OCI-LY7 (cell line): ENCODE measurements at regions not wholly inside any gene's neighbourhood (a gene's known extent, or its start where the extent isn't known, plus 50 kb on each side); places are given as distances from the start of the nearest gene placed in this dataset.

ENCODE experiments used
- BruUV-seq: library from RNA; stranded (reverse); fragments of 400-500 nt; replicated peaks from 2 replicates; lab custom pipeline; 2021; lab: Mats Ljungman, UMichigan
- CTCF ChIA-PET: fragments of 300-600 bp; sonication (Branson Sonifier 250); formaldehyde crosslinking; loops from one replicate; lab custom pipeline; 2022; ENCODE audit warnings: antibody characterized with exemption; ENCODE audit not compliant: unreplicated experiment; lab: Charles Lee
- POLR2A ChIA-PET: fragments of 300-600 bp; sonication (Branson Sonifier 250); formaldehyde crosslinking; loops from one replicate; lab custom pipeline; 2022; ENCODE audit warnings: antibody characterized with exemption; lab: Charles Lee
- DNase-seq: peaks from one replicate; pipeline ENCODE4 v3.0.0-alpha.2; 2015; ENCODE audit warnings: low spot score
- H2AFZ ChIP-seq: fragments of 200-600 bp; sonication (generic), shearing (Covaris generic); 2 replicates; pipeline ENCODE4 v1.6.1; 2014; ENCODE audit warnings: mild to moderate bottlenecking, antibody characterized with exemption, low read length, moderate library complexity
- H3K27ac ChIP-seq: fragments of 200-600 bp; sonication (generic); 2 replicates; pipeline ENCODE4 v1.5.1; 2014; ENCODE audit warnings: mixed run types, low read depth, mild to moderate bottlenecking, moderate library complexity, low read length, inconsistent platforms; ENCODE audit not compliant: poor library complexity, severe bottlenecking
- H3K36me3 ChIP-seq: fragments of 200-600 bp; sonication (generic); 2 replicates; pipeline ENCODE4 v1.6.1; 2014; ENCODE audit warnings: mild to moderate bottlenecking, antibody characterized with exemption, low read length, moderate library complexity, mixed read lengths; ENCODE audit not compliant: insufficient read depth
- H3K4me1 ChIP-seq: fragments of 200-600 bp; sonication (generic); 2 replicates; pipeline ENCODE4 v1.5.1; 2014; ENCODE audit warnings: mild to moderate bottlenecking, low read length; ENCODE audit not compliant: insufficient read depth, poor library complexity, severe bottlenecking
- H3K4me2 ChIP-seq: fragments of 200-600 bp; sonication (generic); 2 replicates; pipeline ENCODE4 v1.6.1; 2014; ENCODE audit warnings: mild to moderate bottlenecking, low read length
- H3K4me3 ChIP-seq: fragments of 200-600 bp; sonication (generic); 2 replicates; pipeline ENCODE4 v1.5.1; 2014; ENCODE audit warnings: mild to moderate bottlenecking, low read depth, low read length; ENCODE audit not compliant: poor library complexity, severe bottlenecking
- H3K79me2 ChIP-seq: fragments of 200-600 bp; sonication (generic); 2 replicates; pipeline ENCODE4 v1.6.1; 2016; ENCODE audit warnings: low read depth, mild to moderate bottlenecking, low read length, moderate library complexity, mixed read lengths; ENCODE audit not compliant: insufficient read depth
- H3K9me2 ChIP-seq: fragments of 200-600 bp; sonication (generic); 2 replicates; pipeline ENCODE4 v1.6.1; 2016; ENCODE audit warnings: mild to moderate bottlenecking, low read length, mixed read lengths; ENCODE audit not compliant: insufficient read depth
- H3K9me3 ChIP-seq: fragments of 200-600 bp; sonication (generic); 2 replicates; pipeline ENCODE4 v1.6.1; 2014; ENCODE audit warnings: mild to moderate bottlenecking, mixed run types, low read length, mixed read lengths
- H4K20me1 ChIP-seq: fragments of 200-600 bp; sonication (generic); 2 replicates; pipeline ENCODE4 v1.6.1; 2014; ENCODE audit warnings: mild to moderate bottlenecking, antibody characterized with exemption, low read length, moderate library complexity, mixed read lengths; ENCODE audit not compliant: insufficient read depth
- EZH2phosphoT487 ChIP-seq: fragments of 200-600 bp; sonication (generic); IDR thresholded peaks from 2 replicates; pipeline ENCODE4 v1.6.1; 2018; ENCODE audit warnings: low read depth, borderline replicate concordance, mild to moderate bottlenecking, mixed run types, antibody characterized with exemption, low read length, moderate library complexity, mixed read lengths
- intact Hi-C: fragments of 100-400 bp; cut with micrococcal nuclease; formaldehyde crosslinking; loops from one replicate; pipeline ENCODE4 v1.10.0; 2022; ENCODE audit not compliant: unreplicated experiment
- TF ChIP-seq, protein P1 (sequence below): fragments of 200-600 bp; sonication (generic); conservative IDR thresholded peaks from 2 replicates; pipeline ENCODE4 v1.5.1; 2014; ENCODE audit warnings: mild to moderate bottlenecking, antibody characterized with exemption, low read length, moderate library complexity, mixed read lengths

DNA sequence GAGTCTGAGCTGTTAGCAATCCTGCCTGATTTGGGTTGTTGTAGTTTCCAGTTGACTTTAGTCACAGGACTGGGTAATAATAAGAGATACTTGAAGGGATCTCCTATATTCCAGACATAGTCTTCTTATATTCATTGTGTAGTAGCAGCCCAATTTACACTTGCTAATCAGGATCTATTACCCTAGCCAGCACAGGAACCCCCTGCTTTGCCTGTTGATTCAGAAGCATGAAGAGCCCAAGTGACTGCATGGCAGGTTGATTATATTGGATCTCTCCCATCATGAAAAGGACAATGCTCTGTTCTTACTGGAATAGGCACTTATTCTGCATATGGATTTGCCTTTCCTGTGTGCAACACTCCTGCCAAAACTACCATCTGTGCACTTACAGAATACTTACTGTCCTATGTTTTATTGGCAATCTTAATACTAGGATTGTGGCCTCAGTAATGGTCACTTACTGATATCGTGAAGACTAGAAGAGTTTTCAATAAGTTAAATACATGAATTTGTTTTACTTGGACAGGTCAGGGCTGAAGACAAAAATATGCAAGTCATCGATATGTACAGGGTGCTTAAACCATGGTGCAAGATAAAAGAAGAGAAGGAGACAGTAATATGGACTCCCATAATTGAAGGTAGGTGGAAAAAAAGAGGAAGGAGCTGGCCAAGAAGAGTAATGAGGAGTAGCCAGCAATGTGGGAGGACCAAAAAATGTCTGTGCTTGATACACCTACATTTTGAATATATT lies 304.1 kb downstream of the MCTP2 start:
- ChIA-PET POLR2A (no interaction called here), CTCF (no interaction called here)
- DNase-seq: no peak
- Histone ChIP-seq H3K79me2 (no peaks in the 10 kb centered on the region), H3K9me2 (no peaks in the 10 kb centered on the region), H3K4me2 (no peak overlapping the region), H3K9me3 (no peaks in the 10 kb centered on the region), H3K36me3 (no peaks in the 10 kb centered on the region), H4K20me1 (no peaks in the 10 kb centered on the region), H3K4me3 (no peak overlapping the region), H2AFZ (no peak overlapping the region), H3K27ac (no peak overlapping the region), H3K4me1 (no peaks in the 10 kb centered on the region)
- no TSS peak for BruUV-seq
- TF ChIP-seq, protein P1, sequence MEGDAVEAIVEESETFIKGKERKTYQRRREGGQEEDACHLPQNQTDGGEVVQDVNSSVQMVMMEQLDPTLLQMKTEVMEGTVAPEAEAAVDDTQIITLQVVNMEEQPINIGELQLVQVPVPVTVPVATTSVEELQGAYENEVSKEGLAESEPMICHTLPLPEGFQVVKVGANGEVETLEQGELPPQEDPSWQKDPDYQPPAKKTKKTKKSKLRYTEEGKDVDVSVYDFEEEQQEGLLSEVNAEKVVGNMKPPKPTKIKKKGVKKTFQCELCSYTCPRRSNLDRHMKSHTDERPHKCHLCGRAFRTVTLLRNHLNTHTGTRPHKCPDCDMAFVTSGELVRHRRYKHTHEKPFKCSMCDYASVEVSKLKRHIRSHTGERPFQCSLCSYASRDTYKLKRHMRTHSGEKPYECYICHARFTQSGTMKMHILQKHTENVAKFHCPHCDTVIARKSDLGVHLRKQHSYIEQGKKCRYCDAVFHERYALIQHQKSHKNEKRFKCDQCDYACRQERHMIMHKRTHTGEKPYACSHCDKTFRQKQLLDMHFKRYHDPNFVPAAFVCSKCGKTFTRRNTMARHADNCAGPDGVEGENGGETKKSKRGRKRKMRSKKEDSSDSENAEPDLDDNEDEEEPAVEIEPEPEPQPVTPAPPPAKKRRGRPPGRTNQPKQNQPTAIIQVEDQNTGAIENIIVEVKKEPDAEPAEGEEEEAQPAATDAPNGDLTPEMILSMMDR: no peak
- TF ChIP-seq EZH2phosphoT487: no peak
- intact Hi-C loops: no loop called here

GRCh38 chr15:94536549-94536948 lies 305.2 kb downstream of the MCTP2 start:
- Histone ChIP-seq H3K79me2 (no peaks in the 10 kb centered on the region), H2AFZ (no peak overlapping the region), H3K4me3 (no peak overlapping the region), H3K4me2 (no peak overlapping the region), H3K27ac (no peak overlapping the region), H3K4me1 (no peaks in the 10 kb centered on the region), H3K9me3 (no peaks in the 10 kb centered on the region), H4K20me1 (no peaks in the 10 kb centered on the region), H3K9me2 (no peaks in the 10 kb centered on the region), H3K36me3 (no peaks in the 10 kb centered on the region)
- TF ChIP-seq, protein P1: no peak
- TF ChIP-seq EZH2phosphoT487: no peak
- ChIA-PET CTCF (no interaction called here), POLR2A (interaction anchor here (1.4 kb wide), 1 partner anchor 11 kb away, joined by 4 read pairs; no protein-coding TSS in a partner anchor)
- intact Hi-C loops: no loop called here
- BruUV-seq: no TSS peak
- DNase-seq: no peak

DNA sequence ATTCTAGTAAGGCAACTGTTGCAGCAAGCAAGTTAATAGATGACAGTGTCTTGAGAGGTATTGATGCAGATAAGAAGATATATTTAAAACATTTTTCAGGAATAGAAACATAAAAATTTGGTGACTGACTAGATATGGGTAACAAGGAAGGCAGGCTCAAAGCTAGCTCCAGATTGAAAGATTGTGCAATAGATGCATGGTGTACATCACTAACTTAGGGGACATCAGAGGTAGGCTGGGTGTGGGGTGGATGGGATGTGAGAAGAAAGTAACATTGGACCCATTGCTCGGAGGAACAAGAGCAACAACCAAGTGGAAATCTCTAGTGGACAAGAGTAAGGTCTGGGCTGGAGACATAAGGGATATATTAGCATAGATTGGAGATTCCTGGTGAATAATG lies 306.9 kb downstream of the MCTP2 start:
- Histone ChIP-seq H3K27ac (no peak overlapping the region), H3K4me2 (no peak overlapping the region), H4K20me1 (no peaks in the 10 kb centered on the region), H3K4me1 (no peaks in the 10 kb centered on the region), H3K4me3 (no peak overlapping the region), H3K36me3 (no peaks in the 10 kb centered on the region), H2AFZ (no peak overlapping the region), H3K9me3 (no peaks in the 10 kb centered on the region), H3K9me2 (no peaks in the 10 kb centered on the region), H3K79me2 (no peaks in the 10 kb centered on the region)
- POLR2A ChIA-PET: interaction anchor here (0.5 to 0.7 kb wide), 2 partner anchors 32 to 1491 kb away, joined by 3 to 4 read pairs; no protein-coding TSS in a partner anchor
- BruUV-seq: no TSS peak
- intact Hi-C loops: no loop called here
- TF ChIP-seq EZH2phosphoT487: no peak
- TF ChIP-seq, protein P1: no peak
- DNase-seq: no peak
- CTCF ChIA-PET: no interaction called here
